Neural progenitor cell (in vitro differentiated cells): ENCODE measurements at regions not wholly inside any gene's neighbourhood (a gene's known extent, or its start where the extent isn't known, plus 50 kb on each side); places are given as distances from the start of the nearest gene placed in this dataset.

Experiments
- EZH2 ChIP-seq: fragments of 200-600 bp; sonication (generic); IDR thresholded peaks from 2 replicates; pipeline ENCODE4 v1.6.1; 2017; ENCODE audit warnings: antibody characterized with exemption, mild to moderate bottlenecking, moderate library complexity
- TF ChIP-seq, protein P1 (sequence below): fragments of 200-600 bp; sonication (generic); IDR thresholded peaks from 2 replicates; pipeline ENCODE4 v1.5.1; 2017; ENCODE audit warnings: antibody characterized with exemption, mild to moderate bottlenecking

DNA sequence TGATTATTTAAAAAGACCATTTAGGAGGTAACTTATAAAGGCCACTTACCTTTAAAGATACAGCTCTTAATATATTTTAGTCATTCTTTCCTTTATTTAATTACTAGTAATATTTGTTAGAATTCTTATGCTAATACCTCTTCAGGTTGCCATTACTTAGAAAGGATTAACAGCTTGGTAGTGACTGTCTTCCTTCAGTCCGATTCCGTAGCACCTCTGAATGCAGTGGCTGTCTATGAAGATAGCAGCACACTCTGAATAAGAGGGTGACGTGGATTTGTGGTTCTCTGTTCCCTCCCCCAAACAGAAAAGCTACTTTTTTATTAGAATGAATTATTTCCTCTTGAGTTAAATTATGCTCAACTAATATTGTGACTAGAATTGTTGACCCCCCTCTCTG, 92.6 kb upstream of the TENM3 start:
- TF ChIP-seq, protein P1, sequence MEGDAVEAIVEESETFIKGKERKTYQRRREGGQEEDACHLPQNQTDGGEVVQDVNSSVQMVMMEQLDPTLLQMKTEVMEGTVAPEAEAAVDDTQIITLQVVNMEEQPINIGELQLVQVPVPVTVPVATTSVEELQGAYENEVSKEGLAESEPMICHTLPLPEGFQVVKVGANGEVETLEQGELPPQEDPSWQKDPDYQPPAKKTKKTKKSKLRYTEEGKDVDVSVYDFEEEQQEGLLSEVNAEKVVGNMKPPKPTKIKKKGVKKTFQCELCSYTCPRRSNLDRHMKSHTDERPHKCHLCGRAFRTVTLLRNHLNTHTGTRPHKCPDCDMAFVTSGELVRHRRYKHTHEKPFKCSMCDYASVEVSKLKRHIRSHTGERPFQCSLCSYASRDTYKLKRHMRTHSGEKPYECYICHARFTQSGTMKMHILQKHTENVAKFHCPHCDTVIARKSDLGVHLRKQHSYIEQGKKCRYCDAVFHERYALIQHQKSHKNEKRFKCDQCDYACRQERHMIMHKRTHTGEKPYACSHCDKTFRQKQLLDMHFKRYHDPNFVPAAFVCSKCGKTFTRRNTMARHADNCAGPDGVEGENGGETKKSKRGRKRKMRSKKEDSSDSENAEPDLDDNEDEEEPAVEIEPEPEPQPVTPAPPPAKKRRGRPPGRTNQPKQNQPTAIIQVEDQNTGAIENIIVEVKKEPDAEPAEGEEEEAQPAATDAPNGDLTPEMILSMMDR: no peak
- no peak for TF ChIP-seq EZH2
